Endodermal cell (in vitro differentiated cells): ENCODE measurements at regions not wholly inside any gene's neighbourhood (a gene's known extent, or its start where the extent isn't known, plus 50 kb on each side); places are given as distances from the start of the nearest gene placed in this dataset.

Source experiments
- DNase-seq: peaks from one replicate; pipeline ENCODE4 v3.0.0-alpha.2; 2017
- H3K27ac ChIP-seq: 2 replicates; pipeline ENCODE4 v1.5.1; 2013; ENCODE audit warnings: mild to moderate bottlenecking, low read depth, low read length, moderate library complexity
- H3K27me3 ChIP-seq: 2 replicates; pipeline ENCODE4 v1.6.1; 2013; ENCODE audit warnings: mild to moderate bottlenecking, low read length, moderate library complexity; ENCODE audit not compliant: insufficient read depth, control insufficient read depth, poor library complexity, severe bottlenecking
- H3K36me3 ChIP-seq: 2 replicates; pipeline ENCODE4 v1.7.0; 2013; ENCODE audit warnings: mild to moderate bottlenecking, low read length, moderate library complexity; ENCODE audit not compliant: control insufficient read depth, insufficient read depth
- H3K4me1 ChIP-seq: one replicate; pipeline ENCODE4 v1.7.0; 2013; ENCODE audit warnings: low read length; ENCODE audit not compliant: control insufficient read depth, insufficient read depth
- H3K4me3 ChIP-seq: 2 replicates; pipeline ENCODE4 v1.5.1; 2013; ENCODE audit warnings: mild to moderate bottlenecking, low read length, moderate library complexity
- H3K9ac ChIP-seq: 2 replicates; pipeline ENCODE4 v1.6.1; 2013; ENCODE audit warnings: mild to moderate bottlenecking, low read length, moderate library complexity; ENCODE audit not compliant: poor library complexity, severe bottlenecking; ENCODE audit errors: extremely low read depth
- H3K9me3 ChIP-seq: 2 replicates; pipeline ENCODE4 v1.6.1; 2013; ENCODE audit warnings: mild to moderate bottlenecking, low read length, moderate library complexity; ENCODE audit not compliant: control insufficient read depth
- H3K27ac Mint-ChIP-seq: 2 replicates; pipeline ENCODE4 v1.8.0; 2020; ENCODE audit warnings: mixed read lengths
- H3K27me3 Mint-ChIP-seq: 2 replicates; pipeline ENCODE4 v1.8.0; 2021; ENCODE audit warnings: mild to moderate bottlenecking, mixed read lengths; ENCODE audit not compliant: insufficient read depth
- H3K36me3 Mint-ChIP-seq: 2 replicates; pipeline ENCODE4 v1.8.0; 2020; ENCODE audit warnings: low read depth, mixed read lengths
- H3K4me1 Mint-ChIP-seq: 2 replicates; pipeline ENCODE4 v1.8.0; 2020; ENCODE audit warnings: mixed read lengths
- H3K4me3 Mint-ChIP-seq: 2 replicates; pipeline ENCODE4 v1.8.0; 2020; ENCODE audit warnings: mild to moderate bottlenecking, moderate library complexity, mixed read lengths
- H3K9me3 Mint-ChIP-seq: 2 replicates; pipeline ENCODE4 v1.8.0; 2020; ENCODE audit warnings: mild to moderate bottlenecking, mixed read lengths
- WGBS, 2 experiments: methylation state at CpG; one replicate each; pipeline versions ENCODE4 v1.1.5 to v1.1.7; 2013; ENCODE audit warnings: missing lambda C conversion rate in 2 of 2, mixed read lengths in 1 of 2; ENCODE audit not compliant: insufficient coverage in 1 of 2, insufficient read length in 1 of 2; 5-methylcytosine and 5-hydroxymethylcytosine counted together
- TF ChIP-seq, protein P1 (sequence below): fragments of 200-600 bp; sonication (generic); conservative IDR thresholded peaks from 2 replicates; pipeline ENCODE4 v1.5.0; 2021; ENCODE audit warnings: antibody characterized with exemption, mild to moderate bottlenecking

DNA sequence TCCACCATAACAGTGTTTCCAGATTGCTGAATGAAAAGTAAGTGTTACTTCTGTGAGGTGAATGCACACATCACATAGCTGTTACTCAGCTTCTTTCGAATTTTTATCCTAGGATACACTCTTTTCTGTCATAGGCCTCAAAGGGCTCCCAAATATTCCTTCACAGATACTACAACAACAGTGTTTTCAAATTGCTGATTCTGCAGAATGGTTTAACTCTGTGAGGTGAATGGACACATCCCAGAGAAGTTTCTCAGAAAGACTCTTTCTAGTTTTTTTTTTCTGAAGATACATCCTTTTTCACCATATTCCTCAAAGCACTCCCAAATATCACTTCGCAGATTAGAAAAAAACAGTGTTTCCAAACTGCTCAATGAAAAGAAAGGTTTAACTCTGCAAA is 221.1 kb downstream of the OR4A5 start:
- Histone ChIP-seq H3K36me3 (no peaks in the 10 kb centered on the region), H3K9me3 (peaks cover 100% of the 10 kb centered on the region), H3K27ac (no peak overlapping the region), H3K4me1 (no peaks in the 10 kb centered on the region), H3K4me3 (peak overlapping the region; percentile 31), H3K27me3 (no peaks in the 10 kb centered on the region), H3K9ac (no peak overlapping the region)
- TF ChIP-seq, protein P1, sequence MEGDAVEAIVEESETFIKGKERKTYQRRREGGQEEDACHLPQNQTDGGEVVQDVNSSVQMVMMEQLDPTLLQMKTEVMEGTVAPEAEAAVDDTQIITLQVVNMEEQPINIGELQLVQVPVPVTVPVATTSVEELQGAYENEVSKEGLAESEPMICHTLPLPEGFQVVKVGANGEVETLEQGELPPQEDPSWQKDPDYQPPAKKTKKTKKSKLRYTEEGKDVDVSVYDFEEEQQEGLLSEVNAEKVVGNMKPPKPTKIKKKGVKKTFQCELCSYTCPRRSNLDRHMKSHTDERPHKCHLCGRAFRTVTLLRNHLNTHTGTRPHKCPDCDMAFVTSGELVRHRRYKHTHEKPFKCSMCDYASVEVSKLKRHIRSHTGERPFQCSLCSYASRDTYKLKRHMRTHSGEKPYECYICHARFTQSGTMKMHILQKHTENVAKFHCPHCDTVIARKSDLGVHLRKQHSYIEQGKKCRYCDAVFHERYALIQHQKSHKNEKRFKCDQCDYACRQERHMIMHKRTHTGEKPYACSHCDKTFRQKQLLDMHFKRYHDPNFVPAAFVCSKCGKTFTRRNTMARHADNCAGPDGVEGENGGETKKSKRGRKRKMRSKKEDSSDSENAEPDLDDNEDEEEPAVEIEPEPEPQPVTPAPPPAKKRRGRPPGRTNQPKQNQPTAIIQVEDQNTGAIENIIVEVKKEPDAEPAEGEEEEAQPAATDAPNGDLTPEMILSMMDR = no peak
- DNase-seq = no peak
- H3K4me3 Mint-ChIP-seq = no peak overlapping the region
- no peaks in the 10 kb centered on the region for H3K4me1 Mint-ChIP-seq
- H3K27me3 Mint-ChIP-seq = no peaks in the 10 kb centered on the region
- H3K27ac Mint-ChIP-seq = no peak overlapping the region
- no peaks in the 10 kb centered on the region for H3K36me3 Mint-ChIP-seq
- peaks cover 98% of the 10 kb centered on the region for H3K9me3 Mint-ChIP-seq
- 46 to 68% methylated on average over 2 of the region's 2 CpGs for WGBS, 2 experiments

DNA sequence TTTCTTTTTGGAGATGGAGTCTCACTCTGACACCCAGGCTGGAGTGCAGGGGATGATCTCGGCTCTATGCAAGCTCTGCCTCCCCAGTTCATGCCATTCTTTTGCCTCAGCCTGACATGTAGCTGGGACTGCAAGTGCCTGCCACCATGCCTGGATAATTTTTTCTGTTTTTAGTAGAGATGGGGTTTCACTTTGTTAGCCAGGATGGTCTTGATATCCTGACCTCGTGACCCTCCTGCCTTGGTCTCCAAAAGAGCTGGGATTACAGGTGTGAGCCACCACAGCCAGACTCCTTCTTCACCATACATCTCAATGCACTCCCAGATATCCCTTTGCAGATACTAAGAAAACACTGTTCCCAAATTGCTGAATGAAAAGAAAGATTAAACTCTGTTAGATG is 224.3 kb downstream of the OR4A5 start:
- H3K36me3 ChIP-seq = no peaks in the 10 kb centered on the region
- Mint-ChIP-seq H3K36me3 (no peaks in the 10 kb centered on the region), H3K4me1 (no peaks in the 10 kb centered on the region), H3K27me3 (no peaks in the 10 kb centered on the region), H3K27ac (no peak overlapping the region), H3K4me3 (no peak overlapping the region), H3K9me3 (peaks cover 98% of the 10 kb centered on the region)
- no peak overlapping the region for H3K9ac ChIP-seq
- 37 to 67% methylated on average over 1 to 2 of the region's 2 CpGs for WGBS, 2 experiments
- H3K4me1 ChIP-seq = no peaks in the 10 kb centered on the region
- no peak overlapping the region for H3K27ac ChIP-seq
- TF ChIP-seq, protein P1 = no peak
- H3K9me3 ChIP-seq = peaks cover 100% of the 10 kb centered on the region
- DNase-seq = no peak
- peak overlapping the region; percentile 51 for H3K4me3 ChIP-seq
- no peaks in the 10 kb centered on the region for H3K27me3 ChIP-seq

DNA sequence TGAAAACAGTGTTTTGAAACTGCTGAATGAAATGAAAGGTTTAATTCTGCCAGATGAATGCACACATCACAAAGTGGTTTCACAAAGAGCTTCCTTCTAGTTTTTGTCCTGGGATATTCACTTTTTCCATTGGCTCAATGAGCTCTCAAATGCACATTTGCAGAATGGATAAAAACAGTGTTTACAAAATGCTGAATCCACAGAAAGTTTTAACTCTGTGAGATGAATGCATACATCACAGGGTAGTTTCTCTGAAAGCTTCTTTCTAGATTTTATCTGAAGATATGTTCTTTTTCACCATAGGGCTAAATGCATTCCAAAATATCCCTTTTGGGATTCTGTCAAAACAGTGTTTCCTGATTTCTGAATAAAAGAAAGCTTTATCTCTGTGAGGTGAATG is 237.6 kb downstream of the OR4A5 start:
- no peak for DNase-seq
- no peaks in the 10 kb centered on the region for H3K27me3 ChIP-seq
- peak overlapping the region; percentile 56 for H3K4me3 ChIP-seq
- no peaks in the 10 kb centered on the region for H3K4me1 Mint-ChIP-seq
- no peak overlapping the region for H3K4me3 Mint-ChIP-seq
- H3K27ac ChIP-seq = no peak overlapping the region
- peaks cover 78% of the 10 kb centered on the region for H3K9me3 ChIP-seq
- H3K9ac ChIP-seq = no peak overlapping the region
- no peaks in the 10 kb centered on the region for H3K4me1 ChIP-seq
- peaks cover 2% of the 10 kb centered on the region for H3K36me3 Mint-ChIP-seq
- H3K27me3 Mint-ChIP-seq = no peaks in the 10 kb centered on the region
- H3K9me3 Mint-ChIP-seq = peaks cover 82% of the 10 kb centered on the region
- H3K36me3 ChIP-seq = no peaks in the 10 kb centered on the region
- TF ChIP-seq, protein P1 = no peak
- H3K27ac Mint-ChIP-seq = no peak overlapping the region
